Stimulated activated CD8-positive, alpha-beta memory T cell treated with anti-CD3 and anti-CD28 coated beads, Interleukin-15, amount 100 ng/mL, for 4 hours (primary cell): ENCODE measurements at regions not wholly inside any gene's neighbourhood (a gene's known extent, or its start where the extent isn't known, plus 50 kb on each side); places are given as distances from the start of the nearest gene placed in this dataset.

Experiments used
- DNase-seq, 2 donors: peaks; one replicate each; pipeline ENCODE4 v3.0.0-alpha.2; 2020; ENCODE audit warnings: low read depth in 2 of 2

DNA sequence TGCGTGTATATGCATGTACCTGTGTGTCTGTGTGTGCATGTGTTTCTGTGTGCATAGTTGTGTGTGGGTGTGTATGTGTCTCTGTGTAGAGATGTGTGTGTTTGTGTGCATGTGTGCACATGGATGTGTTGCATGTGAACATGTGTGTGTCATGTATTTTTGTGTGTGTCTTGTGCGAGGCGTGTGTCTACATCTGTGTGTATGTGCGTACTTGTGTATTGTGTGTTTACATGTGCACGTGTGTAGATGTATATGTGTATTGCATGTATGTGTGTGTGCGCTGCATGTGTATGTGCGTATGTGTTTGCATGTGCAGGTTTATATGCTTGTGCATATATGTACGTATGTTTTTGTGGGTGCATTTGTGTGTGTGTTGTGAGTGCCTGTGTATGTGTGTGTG lies 735.2 kb downstream of the GALR1 start:
- no peak for DNase-seq

- no peak for DNase-seq
Measured at GRCh38 chr18:77985526-77986281, 736.1 kb downstream of the GALR1 start.

GRCh38 chr18:77990131-77990530 lies 740.5 kb downstream of the GALR1 start:
- DNase-seq, result no peak

DNA sequence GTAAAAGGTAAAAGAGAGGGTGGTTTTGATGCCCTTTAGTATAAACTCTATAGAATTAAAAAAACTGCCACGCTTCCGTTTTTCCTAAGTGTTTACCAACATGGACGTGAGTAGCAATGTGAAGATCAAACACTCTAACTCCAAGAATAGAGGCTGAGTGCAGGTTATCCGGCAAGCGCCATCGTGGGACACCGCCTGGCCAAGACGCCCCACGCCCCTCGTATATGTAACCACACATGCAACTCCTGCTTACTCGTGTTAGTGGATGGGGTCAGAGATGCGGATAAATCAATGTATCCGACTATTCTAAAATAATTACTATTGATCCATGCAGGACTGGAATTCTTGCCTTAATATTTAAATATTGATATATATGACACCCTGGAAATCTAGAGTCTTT lies 741.3 kb downstream of the GALR1 start:
- DNase-seq, result no peak

DNA sequence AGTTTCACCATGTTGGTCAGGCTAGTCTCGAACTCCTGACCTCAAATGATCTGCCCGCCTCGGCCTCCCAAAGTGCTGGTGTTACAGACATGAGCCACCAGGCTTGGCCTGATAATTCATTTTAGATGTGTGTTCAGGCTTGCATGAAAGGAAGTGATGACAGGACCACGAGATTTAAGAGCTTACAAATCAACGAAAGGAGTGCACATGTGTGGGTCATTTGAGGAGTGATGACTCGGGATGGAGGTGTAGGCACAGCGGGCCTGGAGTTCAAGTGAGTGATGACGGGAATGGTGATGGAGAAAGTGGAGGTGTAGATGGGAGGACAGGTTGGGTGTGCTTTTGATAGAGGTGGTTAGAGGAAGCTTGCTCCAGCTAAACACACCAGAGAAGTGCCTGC lies 742.4 kb downstream of the GALR1 start:
- no peak for DNase-seq

- no peak for DNase-seq
Measured at GRCh38 chr18:77993188-77993981, 743.7 kb downstream of the GALR1 start.

DNA sequence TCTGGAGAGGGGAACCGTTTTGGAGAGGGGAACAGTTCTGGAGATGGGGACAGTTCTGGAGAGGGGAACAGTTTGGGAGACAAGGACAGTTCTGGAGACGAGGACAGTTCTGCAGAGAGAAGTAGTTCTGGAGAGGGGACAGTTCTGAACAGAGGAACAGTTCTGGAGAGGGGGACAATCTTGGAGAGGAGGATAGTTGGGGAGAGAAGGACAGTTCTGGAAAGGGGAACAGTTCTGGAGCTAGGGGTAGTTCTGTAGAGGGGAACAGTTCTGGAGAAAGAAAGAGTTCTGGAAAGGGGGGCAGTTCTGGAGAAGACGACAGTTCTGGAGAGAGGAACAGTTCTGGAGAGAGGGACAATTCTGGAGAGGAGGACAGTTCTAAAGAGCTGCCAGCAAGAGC lies 745.9 kb downstream of the GALR1 start:
- no peak for DNase-seq

GRCh38 chr18:77996737-77997136 lies 747.1 kb downstream of the GALR1 start:
- DNase-seq, result no peak

DNA sequence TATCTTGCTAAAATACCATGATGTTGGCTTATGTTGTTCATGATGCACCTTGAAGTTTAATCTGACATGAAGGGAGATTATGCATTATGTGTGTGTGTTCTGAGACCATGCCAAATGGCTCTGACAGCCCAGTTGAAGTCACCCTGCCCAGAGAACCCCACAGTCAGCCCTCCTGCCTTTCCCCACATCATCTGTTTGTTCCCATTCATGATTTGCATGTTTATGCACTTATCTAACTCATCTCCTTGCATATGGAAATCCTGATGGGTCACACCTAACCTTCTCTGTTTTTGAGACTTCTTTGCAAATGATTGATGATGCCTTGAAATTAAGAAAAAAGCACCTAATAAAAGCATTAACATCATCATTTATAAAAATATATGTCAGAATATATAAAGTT lies 752.2 kb downstream of the GALR1 start:
- no peak for DNase-seq

GRCh38 chr18:78006006-78006773 lies 756.5 kb downstream of the GALR1 start:
- DNase-seq, result no peak

DNA sequence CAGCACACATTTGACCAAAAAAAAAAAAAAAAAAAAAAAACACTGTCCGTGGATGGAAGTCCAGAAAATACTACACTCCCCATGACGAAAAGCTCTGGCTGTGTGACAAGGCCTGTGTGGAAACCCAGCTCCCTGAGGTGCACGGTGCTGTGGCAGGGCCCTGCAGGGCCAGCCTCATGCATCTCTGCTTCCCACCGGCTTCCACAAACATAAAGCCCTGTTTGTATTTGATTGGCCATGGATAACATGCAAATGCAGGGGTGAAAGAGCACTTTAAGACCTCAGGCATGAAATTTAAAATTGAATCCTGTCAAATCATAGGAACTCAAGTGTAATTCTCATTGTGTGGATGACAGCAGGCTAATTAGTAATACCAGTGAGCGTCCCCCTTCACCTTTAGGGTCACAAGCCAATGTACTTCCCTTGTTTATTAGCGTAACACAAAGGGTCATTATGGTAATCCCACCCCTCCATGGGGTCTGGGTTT lies 757.2 kb downstream of the GALR1 start:
- DNase-seq, result no peak

- DNase-seq, result no peak
Measured at GRCh38 chr18:78010363-78010762, 760.7 kb downstream of the GALR1 start.

DNA sequence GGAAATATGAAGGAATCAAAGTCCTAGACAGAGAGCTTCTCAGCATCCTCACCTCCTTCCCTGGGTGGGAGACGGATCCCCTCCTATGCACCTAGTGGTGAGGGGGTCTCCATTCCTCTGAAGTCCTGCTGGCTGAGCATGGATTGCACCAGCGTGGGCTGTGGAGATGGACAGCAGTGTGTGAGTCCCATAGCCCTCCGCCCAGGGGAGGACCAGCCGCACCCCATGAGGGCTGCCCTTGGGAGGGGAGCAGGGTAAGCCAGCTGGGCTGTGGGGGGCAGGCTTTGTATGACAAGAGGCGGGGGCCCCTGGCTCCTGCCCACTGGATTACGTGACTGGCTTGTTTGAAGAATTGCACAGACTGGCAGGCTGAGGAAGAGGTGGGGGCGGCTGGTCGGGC lies 768.2 kb downstream of the GALR1 start:
- no peak for DNase-seq

- no peak for DNase-seq
Measured at GRCh38 chr18:78021196-78021595, 771.5 kb downstream of the GALR1 start.

DNA sequence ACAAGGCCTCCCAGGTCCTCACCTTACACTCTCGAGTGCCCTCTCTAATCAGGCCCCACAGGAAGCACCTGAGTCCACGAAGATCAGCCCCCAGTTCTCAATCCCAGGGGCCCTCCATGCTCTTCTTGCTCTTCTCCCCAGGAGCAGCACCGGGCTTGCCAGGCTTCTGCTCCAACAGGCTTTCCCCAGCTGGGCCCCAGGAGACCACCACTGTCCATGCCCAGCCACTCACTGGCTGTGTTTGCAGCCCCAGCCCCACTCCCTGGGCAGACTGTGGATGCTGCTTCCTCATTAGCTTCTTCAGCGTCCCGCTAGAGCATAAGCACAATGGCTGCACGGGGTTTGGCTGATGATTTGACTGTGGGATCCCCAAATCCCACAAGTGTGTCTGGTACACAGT lies 781.9 kb downstream of the GALR1 start:
- DNase-seq, result no peak

GRCh38 chr18:78031991-78032390 lies 782.3 kb downstream of the GALR1 start:
- no peak for DNase-seq

DNA sequence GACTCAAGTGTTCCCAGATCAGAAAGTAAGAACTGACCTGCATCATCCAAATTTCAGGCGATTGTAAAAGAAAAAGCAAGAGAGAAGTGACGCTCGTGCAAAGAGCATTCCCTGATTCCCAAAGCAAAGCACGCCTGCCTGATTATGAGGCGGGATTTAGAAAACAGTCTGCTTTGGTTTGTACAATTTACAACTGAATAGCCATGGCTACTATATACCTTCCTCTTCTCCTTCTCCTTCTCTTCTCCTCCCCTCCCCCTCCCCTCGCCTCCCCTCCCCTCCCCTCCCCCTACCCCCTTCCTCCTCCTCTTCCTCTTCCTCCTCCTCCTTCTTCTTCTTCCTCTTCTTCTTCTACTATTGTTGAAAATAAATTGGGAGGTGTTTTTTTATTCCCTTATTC lies 782.9 kb downstream of the GALR1 start:
- no peak for DNase-seq

GRCh38 chr18:78034755-78035154 lies 785.1 kb downstream of the GALR1 start:
- no peak for DNase-seq

DNA sequence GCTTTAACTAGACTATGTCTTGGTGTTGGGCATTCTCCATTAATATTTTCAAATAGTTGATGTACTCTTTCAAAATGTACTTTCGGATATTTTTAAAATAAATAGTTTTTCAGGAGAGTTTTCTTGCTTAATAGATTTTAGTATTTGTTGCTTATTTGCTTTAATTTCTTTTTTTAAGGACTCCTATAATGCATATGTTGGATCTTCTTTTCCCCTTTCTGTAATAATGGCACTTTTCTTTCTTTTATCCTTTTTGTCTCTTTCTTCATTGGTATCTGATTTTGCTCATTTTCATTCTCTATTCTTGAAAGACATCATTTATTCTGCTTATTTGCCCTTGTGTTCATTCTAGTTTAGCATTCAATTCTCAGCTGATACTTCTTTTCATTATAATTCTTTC lies 791.6 kb downstream of the GALR1 start:
- DNase-seq, result no peak

GRCh38 chr18:78046631-78047030 lies 797.0 kb downstream of the GALR1 start:
- no peak for DNase-seq

GRCh38 chr18:78049281-78049680 lies 799.6 kb downstream of the GALR1 start:
- DNase-seq, result no peak

DNA sequence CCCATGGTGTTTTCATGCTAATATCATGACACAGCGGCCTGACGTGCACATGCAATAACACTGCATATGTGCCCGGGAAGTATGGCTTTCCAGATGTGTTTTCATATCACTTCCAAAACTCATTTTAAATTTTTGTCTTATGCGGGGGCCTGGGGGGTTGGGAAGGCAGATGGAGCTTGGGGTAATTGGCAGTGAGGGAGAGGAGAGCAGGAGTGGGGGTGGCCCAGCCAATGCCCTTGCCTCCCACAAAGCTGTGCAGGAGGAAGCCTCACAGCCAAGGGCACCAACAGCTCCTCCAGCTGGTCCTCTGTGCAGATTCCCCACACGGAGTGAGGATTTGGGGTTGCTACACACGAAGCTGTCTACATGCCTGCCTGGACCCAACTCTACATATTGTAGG lies 805.2 kb downstream of the GALR1 start:
- DNase-seq, result no peak
